GM23248 (cell line): ENCODE measurements at regions not wholly inside any gene's neighbourhood (a gene's known extent, or its start where the extent isn't known, plus 50 kb on each side); places are given as distances from the start of the nearest gene placed in this dataset.

Experiments
- EZH2 ChIP-seq: fragments of 200-600 bp; sonication (generic); IDR thresholded peaks from 2 replicates; pipeline ENCODE4 v1.6.1; 2018; ENCODE audit warnings: antibody characterized with exemption, mild to moderate bottlenecking; ENCODE audit not compliant: insufficient read depth, poor library complexity, severe bottlenecking
- EZH2phosphoT487 ChIP-seq: fragments of 200-600 bp; sonication (generic); IDR thresholded peaks from 2 replicates; pipeline ENCODE4 v1.6.1; 2018; ENCODE audit warnings: antibody characterized with exemption, moderate library complexity, mild to moderate bottlenecking, low read depth; ENCODE audit not compliant: insufficient read depth

DNA sequence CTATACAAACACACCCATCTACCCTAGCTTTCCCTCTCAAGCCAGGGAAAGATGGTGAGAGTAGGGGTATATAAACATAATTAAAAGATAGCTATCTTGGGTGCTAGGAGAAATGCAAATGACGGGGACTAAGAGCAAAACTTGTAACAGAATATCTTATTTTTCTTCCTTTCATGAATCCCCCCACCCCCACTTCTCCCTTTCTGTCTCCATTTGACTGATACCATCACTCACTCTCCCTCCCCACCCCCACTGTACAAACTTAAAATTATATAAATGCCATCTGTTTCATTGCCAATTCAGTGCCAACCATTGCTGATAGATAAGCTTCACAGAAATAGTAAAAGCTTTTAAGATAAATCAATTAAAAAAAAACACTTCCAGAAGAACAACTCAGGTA, 268.6 kb downstream of the SLC6A15 start:
- TF ChIP-seq EZH2phosphoT487 (no peak), EZH2 (no peak)
